ENCODE measurements at regions not wholly inside any gene's neighbourhood (a gene's known extent, or its start where the extent isn't known, plus 50 kb on each side); places are given as distances from the start of the nearest gene placed in this dataset.

DNA sequence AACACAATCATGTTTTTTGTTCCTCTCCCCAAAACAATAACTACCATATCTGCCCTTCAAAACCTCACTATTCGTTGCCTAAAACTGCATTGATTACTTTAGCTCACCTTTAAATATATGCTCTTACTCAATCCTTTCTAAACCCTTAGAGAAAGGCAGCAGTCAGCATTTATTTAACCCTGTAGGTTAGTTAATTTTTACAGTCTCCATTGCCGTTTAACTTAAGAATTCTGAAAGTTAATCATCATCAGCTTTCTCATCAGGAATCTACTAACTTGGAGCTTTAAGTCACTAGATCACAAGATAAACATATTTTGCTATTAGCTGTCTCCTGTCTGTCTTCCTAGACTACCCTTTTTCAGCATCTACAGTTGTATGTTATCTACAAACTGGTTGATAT lies 991.9 kb downstream of the EPHA7 start:
- TF ChIP-seq, protein P1, sequence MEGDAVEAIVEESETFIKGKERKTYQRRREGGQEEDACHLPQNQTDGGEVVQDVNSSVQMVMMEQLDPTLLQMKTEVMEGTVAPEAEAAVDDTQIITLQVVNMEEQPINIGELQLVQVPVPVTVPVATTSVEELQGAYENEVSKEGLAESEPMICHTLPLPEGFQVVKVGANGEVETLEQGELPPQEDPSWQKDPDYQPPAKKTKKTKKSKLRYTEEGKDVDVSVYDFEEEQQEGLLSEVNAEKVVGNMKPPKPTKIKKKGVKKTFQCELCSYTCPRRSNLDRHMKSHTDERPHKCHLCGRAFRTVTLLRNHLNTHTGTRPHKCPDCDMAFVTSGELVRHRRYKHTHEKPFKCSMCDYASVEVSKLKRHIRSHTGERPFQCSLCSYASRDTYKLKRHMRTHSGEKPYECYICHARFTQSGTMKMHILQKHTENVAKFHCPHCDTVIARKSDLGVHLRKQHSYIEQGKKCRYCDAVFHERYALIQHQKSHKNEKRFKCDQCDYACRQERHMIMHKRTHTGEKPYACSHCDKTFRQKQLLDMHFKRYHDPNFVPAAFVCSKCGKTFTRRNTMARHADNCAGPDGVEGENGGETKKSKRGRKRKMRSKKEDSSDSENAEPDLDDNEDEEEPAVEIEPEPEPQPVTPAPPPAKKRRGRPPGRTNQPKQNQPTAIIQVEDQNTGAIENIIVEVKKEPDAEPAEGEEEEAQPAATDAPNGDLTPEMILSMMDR (IDR thresholded peaks at IDR 0.05; ENCODE audit: low read depth, low read length) = no peak
- TF ChIP-seq EZH2phosphoT487 (IDR thresholded peaks at IDR 0.05; ENCODE audit: low read depth) = no peak

All from OCI-LY3 (cell line).